ENCODE measurements at regions not wholly inside any gene's neighbourhood (a gene's known extent, or its start where the extent isn't known, plus 50 kb on each side); places are given as distances from the start of the nearest gene placed in this dataset.

- intact Hi-C loops (cut with micrococcal nuclease): no loop called here
- Mint-ChIP-seq H3K4me3 (no peak overlapping the region), H3K4me1 (ENCODE audit: low read depth) (no peaks in the 10 kb centered on the region)
Observed at GRCh38 chr11:91795139-91795887, 429.3 kb upstream of the FAT3 start.

GRCh38 chr11:91794146-91794545, 430.5 kb upstream of the FAT3 start:
- Mint-ChIP-seq H3K36me3 (ENCODE audit: low read depth) (no peaks in the 10 kb centered on the region), H3K4me1 (ENCODE audit: low read depth) (no peaks in the 10 kb centered on the region), H3K27ac (no peak overlapping the region), H3K4me3 (no peak overlapping the region), H3K9me3 (no peaks in the 10 kb centered on the region), H3K27me3 (ENCODE audit: insufficient read depth) (no peaks in the 10 kb centered on the region)
- DNase-seq (ENCODE audit: low spot score): no peak
- intact Hi-C loops (cut with micrococcal nuclease): no loop called here

More at GRCh38 chr11:91795139-91795887, 429.3 kb upstream of the FAT3 start:
- Mint-ChIP-seq H3K27me3 (ENCODE audit: insufficient read depth) (no peaks in the 10 kb centered on the region), H3K27ac (no peak overlapping the region), H3K9me3 (no peaks in the 10 kb centered on the region), H3K36me3 (ENCODE audit: low read depth) (no peaks in the 10 kb centered on the region)
- no peak for DNase-seq (ENCODE audit: low spot score)

- no peaks in the 10 kb centered on the region for H3K27me3 Mint-ChIP-seq (ENCODE audit: insufficient read depth)
- DNase-seq (ENCODE audit: low spot score): no peak
- no peaks in the 10 kb centered on the region for H3K36me3 Mint-ChIP-seq (ENCODE audit: low read depth)
- H3K4me1 Mint-ChIP-seq (ENCODE audit: low read depth): no peaks in the 10 kb centered on the region
- no peak overlapping the region for H3K4me3 Mint-ChIP-seq
- H3K27ac Mint-ChIP-seq: no peak overlapping the region
- no peaks in the 10 kb centered on the region for H3K9me3 Mint-ChIP-seq
- intact Hi-C loops (cut with micrococcal nuclease): no loop called here
Observed at GRCh38 chr11:91792779-91793262, 431.8 kb upstream of the FAT3 start.

- Mint-ChIP-seq H3K4me3 (no peak overlapping the region), H3K9me3 (peaks cover 4% of the 10 kb centered on the region), H3K36me3 (ENCODE audit: low read depth) (no peaks in the 10 kb centered on the region), H3K27me3 (ENCODE audit: insufficient read depth) (no peaks in the 10 kb centered on the region), H3K4me1 (ENCODE audit: low read depth) (no peaks in the 10 kb centered on the region), H3K27ac (peak overlapping the region; percentile 20)
- intact Hi-C loops (cut with micrococcal nuclease): no loop called here
- no peak for DNase-seq (ENCODE audit: low spot score)
Observed at GRCh38 chr11:91791171-91791468, 433.5 kb upstream of the FAT3 start.

GRCh38 chr11:91790346-91791170, 434.1 kb upstream of the FAT3 start:
- Mint-ChIP-seq H3K9me3 (peaks cover 7% of the 10 kb centered on the region), H3K4me3 (no peak overlapping the region), H3K27me3 (ENCODE audit: insufficient read depth) (no peaks in the 10 kb centered on the region), H3K36me3 (ENCODE audit: low read depth) (no peaks in the 10 kb centered on the region), H3K4me1 (ENCODE audit: low read depth) (no peaks in the 10 kb centered on the region), H3K27ac (peak overlapping the region; percentile 72)
- intact Hi-C loops (cut with micrococcal nuclease): no loop called here
- DNase-seq (ENCODE audit: low spot score): no peak

- Mint-ChIP-seq H3K27ac (no peak overlapping the region), H3K4me1 (ENCODE audit: low read depth) (no peaks in the 10 kb centered on the region), H3K9me3 (peaks cover 11% of the 10 kb centered on the region), H3K27me3 (ENCODE audit: insufficient read depth) (no peaks in the 10 kb centered on the region), H3K4me3 (no peak overlapping the region), H3K36me3 (ENCODE audit: low read depth) (no peaks in the 10 kb centered on the region)
- DNase-seq (ENCODE audit: low spot score): no peak
- intact Hi-C loops (cut with micrococcal nuclease): no loop called here
Observed at GRCh38 chr11:91788764-91789163, 435.9 kb upstream of the FAT3 start.

GRCh38 chr11:91786097-91786496, 438.5 kb upstream of the FAT3 start:
- H3K36me3 Mint-ChIP-seq (ENCODE audit: low read depth): no peaks in the 10 kb centered on the region
- no peak for DNase-seq (ENCODE audit: low spot score)
- no peak overlapping the region for H3K27ac Mint-ChIP-seq
- H3K9me3 Mint-ChIP-seq: peaks cover 17% of the 10 kb centered on the region
- no peaks in the 10 kb centered on the region for H3K4me1 Mint-ChIP-seq (ENCODE audit: low read depth)
- H3K4me3 Mint-ChIP-seq: no peak overlapping the region
- intact Hi-C loops (cut with micrococcal nuclease): no loop called here
- H3K27me3 Mint-ChIP-seq (ENCODE audit: insufficient read depth): no peaks in the 10 kb centered on the region

GRCh38 chr11:91783173-91783572, 441.4 kb upstream of the FAT3 start:
- Mint-ChIP-seq H3K9me3 (peaks cover 17% of the 10 kb centered on the region), H3K27ac (no peak overlapping the region)

GRCh38 chr11:91778758-91779157, 445.9 kb upstream of the FAT3 start:
- H3K9me3 Mint-ChIP-seq: peaks cover 8% of the 10 kb centered on the region
- no peaks in the 10 kb centered on the region for H3K4me1 Mint-ChIP-seq (ENCODE audit: low read depth)
- H3K4me3 Mint-ChIP-seq: no peak overlapping the region
- DNase-seq (ENCODE audit: low spot score): no peak
- no peaks in the 10 kb centered on the region for H3K36me3 Mint-ChIP-seq (ENCODE audit: low read depth)
- no peak overlapping the region for H3K27ac Mint-ChIP-seq
- intact Hi-C loops (cut with micrococcal nuclease): no loop called here
- no peaks in the 10 kb centered on the region for H3K27me3 Mint-ChIP-seq (ENCODE audit: insufficient read depth)

More at GRCh38 chr11:91783173-91783572, 441.4 kb upstream of the FAT3 start:
- H3K27me3 Mint-ChIP-seq (ENCODE audit: insufficient read depth): no peaks in the 10 kb centered on the region
- no peak overlapping the region for H3K4me3 Mint-ChIP-seq
- H3K4me1 Mint-ChIP-seq (ENCODE audit: low read depth): no peaks in the 10 kb centered on the region
- DNase-seq (ENCODE audit: low spot score): no peak
- no peaks in the 10 kb centered on the region for H3K36me3 Mint-ChIP-seq (ENCODE audit: low read depth)
- intact Hi-C loops (cut with micrococcal nuclease): no loop called here

- H3K9me3 Mint-ChIP-seq: peaks cover 3% of the 10 kb centered on the region
- H3K4me3 Mint-ChIP-seq: no peak overlapping the region
- H3K4me1 Mint-ChIP-seq (ENCODE audit: low read depth): no peaks in the 10 kb centered on the region
- no peaks in the 10 kb centered on the region for H3K36me3 Mint-ChIP-seq (ENCODE audit: low read depth)
- H3K27me3 Mint-ChIP-seq (ENCODE audit: insufficient read depth): no peaks in the 10 kb centered on the region
- DNase-seq (ENCODE audit: low spot score): no peak
- H3K27ac Mint-ChIP-seq: no peak overlapping the region
- intact Hi-C loops (cut with micrococcal nuclease): no loop called here
Observed at GRCh38 chr11:91776655-91777054, 448.0 kb upstream of the FAT3 start.

GRCh38 chr11:91773090-91773489, 451.5 kb upstream of the FAT3 start:
- intact Hi-C loops (cut with micrococcal nuclease): no loop called here
- DNase-seq (ENCODE audit: low spot score): no peak
- Mint-ChIP-seq H3K4me3 (no peak overlapping the region), H3K27me3 (ENCODE audit: insufficient read depth) (no peaks in the 10 kb centered on the region), H3K4me1 (ENCODE audit: low read depth) (no peaks in the 10 kb centered on the region), H3K9me3 (peaks cover 3% of the 10 kb centered on the region), H3K36me3 (ENCODE audit: low read depth) (no peaks in the 10 kb centered on the region), H3K27ac (no peak overlapping the region)

GRCh38 chr11:91771961-91772360, 452.7 kb upstream of the FAT3 start:
- Mint-ChIP-seq H3K4me3 (no peak overlapping the region), H3K27ac (no peak overlapping the region), H3K36me3 (ENCODE audit: low read depth) (no peaks in the 10 kb centered on the region), H3K9me3 (peaks cover 3% of the 10 kb centered on the region), H3K27me3 (ENCODE audit: insufficient read depth) (no peaks in the 10 kb centered on the region), H3K4me1 (ENCODE audit: low read depth) (no peaks in the 10 kb centered on the region)
- intact Hi-C loops (cut with micrococcal nuclease): no loop called here
- no peak for DNase-seq (ENCODE audit: low spot score)

GRCh38 chr11:91768783-91769182, 455.8 kb upstream of the FAT3 start:
- Mint-ChIP-seq H3K9me3 (peaks cover 4% of the 10 kb centered on the region), H3K27me3 (ENCODE audit: insufficient read depth) (no peaks in the 10 kb centered on the region), H3K4me3 (no peak overlapping the region), H3K27ac (no peak overlapping the region), H3K36me3 (ENCODE audit: low read depth) (no peaks in the 10 kb centered on the region), H3K4me1 (ENCODE audit: low read depth) (no peaks in the 10 kb centered on the region)
- intact Hi-C loops (cut with micrococcal nuclease): no loop called here
- no peak for DNase-seq (ENCODE audit: low spot score)
